ENCODE measurements at regions not wholly inside any gene's neighbourhood (a gene's known extent, or its start where the extent isn't known, plus 50 kb on each side); places are given as distances from the start of the nearest gene placed in this dataset.

- H3K9me3 Mint-ChIP-seq: peaks cover 0 to 3% (median 0%) of the 10 kb centered on the region in 6 donors
- no peaks in the 10 kb centered on the region for H3K4me1 Mint-ChIP-seq
- DNase-seq: no peak
- H3K36me3 Mint-ChIP-seq: no peaks in the 10 kb centered on the region
- H3K4me3 Mint-ChIP-seq: no peak overlapping the region
- H3K27ac Mint-ChIP-seq: no peak overlapping the region
- H3K27me3 Mint-ChIP-seq (ENCODE audit: low read depth in 3 of 3): peaks cover 0 to 4% (median 0%) of the 10 kb centered on the region in 3 donors
Measured at GRCh38 chr6:156174031-156174890, 602.9 kb upstream of the ARID1B start.

GRCh38 chr6:156169371-156169770, 607.8 kb upstream of the ARID1B start:
- no peak overlapping the region for H3K4me3 Mint-ChIP-seq
- no peaks in the 10 kb centered on the region for H3K36me3 Mint-ChIP-seq
- H3K27me3 Mint-ChIP-seq (ENCODE audit: low read depth in 3 of 3): peaks cover 0 to 2% (median 2%) of the 10 kb centered on the region in 3 donors
- no peak for DNase-seq
- H3K4me1 Mint-ChIP-seq: no peaks in the 10 kb centered on the region
- H3K9me3 Mint-ChIP-seq: peaks cover 0 to 3% (median 0%) of the 10 kb centered on the region in 6 donors
- no peak overlapping the region for H3K27ac Mint-ChIP-seq

- Mint-ChIP-seq H3K27me3 (ENCODE audit: low read depth in 3 of 3) (peaks cover 0 to 5% (median 2%) of the 10 kb centered on the region in 3 donors), H3K9me3 (no peaks in the 10 kb centered on the region), H3K27ac (no peak overlapping the region), H3K4me3 (peak overlapping the region in 1 of 5 donors; percentile 34), H3K4me1 (no peaks in the 10 kb centered on the region), H3K36me3 (no peaks in the 10 kb centered on the region)
- DNase-seq: no peak
Measured at GRCh38 chr6:156167625-156168071, 609.5 kb upstream of the ARID1B start.

GRCh38 chr6:156167016-156167624, 610.1 kb upstream of the ARID1B start:
- no peak for DNase-seq
- no peaks in the 10 kb centered on the region for H3K4me1 Mint-ChIP-seq
- no peaks in the 10 kb centered on the region for H3K9me3 Mint-ChIP-seq
- H3K27ac Mint-ChIP-seq: no peak overlapping the region
- H3K27me3 Mint-ChIP-seq (ENCODE audit: low read depth in 3 of 3): peaks cover 0 to 5% (median 0%) of the 10 kb centered on the region in 3 donors
- no peaks in the 10 kb centered on the region for H3K36me3 Mint-ChIP-seq
- H3K4me3 Mint-ChIP-seq: peak overlapping the region in 1 of 5 donors; percentile 34

- no peaks in the 10 kb centered on the region for H3K9me3 Mint-ChIP-seq
- no peaks in the 10 kb centered on the region for H3K4me1 Mint-ChIP-seq
- no peak overlapping the region for H3K4me3 Mint-ChIP-seq
- H3K27me3 Mint-ChIP-seq (ENCODE audit: low read depth in 3 of 3): peaks cover 0 to 5% (median 0%) of the 10 kb centered on the region in 3 donors
- DNase-seq: no peak
- no peaks in the 10 kb centered on the region for H3K36me3 Mint-ChIP-seq
- no peak overlapping the region for H3K27ac Mint-ChIP-seq
Measured at GRCh38 chr6:156166093-156166492, 611.1 kb upstream of the ARID1B start.

- Mint-ChIP-seq H3K36me3 (no peaks in the 10 kb centered on the region), H3K27ac (no peak overlapping the region), H3K9me3 (no peaks in the 10 kb centered on the region), H3K4me3 (no peak overlapping the region), H3K27me3 (ENCODE audit: low read depth in 3 of 3) (peaks cover 0 to 5% (median 0%) of the 10 kb centered on the region in 3 donors), H3K4me1 (no peaks in the 10 kb centered on the region)
- no peak for DNase-seq
Measured at GRCh38 chr6:156164701-156165452, 612.3 kb upstream of the ARID1B start.

- H3K9me3 Mint-ChIP-seq: no peaks in the 10 kb centered on the region
- H3K36me3 Mint-ChIP-seq: no peaks in the 10 kb centered on the region
- peaks cover 0 to 5% (median 1%) of the 10 kb centered on the region in 3 donors for H3K27me3 Mint-ChIP-seq (ENCODE audit: low read depth in 3 of 3)
- no peak overlapping the region for H3K27ac Mint-ChIP-seq
- no peak overlapping the region for H3K4me3 Mint-ChIP-seq
- no peaks in the 10 kb centered on the region for H3K4me1 Mint-ChIP-seq
- no peak for DNase-seq
Measured at GRCh38 chr6:156163311-156163710, 613.9 kb upstream of the ARID1B start.

GRCh38 chr6:156161471-156161870, 615.7 kb upstream of the ARID1B start:
- no peak for DNase-seq
- no peaks in the 10 kb centered on the region for H3K9me3 Mint-ChIP-seq
- H3K4me1 Mint-ChIP-seq: no peaks in the 10 kb centered on the region
- H3K36me3 Mint-ChIP-seq: no peaks in the 10 kb centered on the region
- H3K27ac Mint-ChIP-seq: no peak overlapping the region
- peaks cover 0 to 4% (median 1%) of the 10 kb centered on the region in 3 donors for H3K27me3 Mint-ChIP-seq (ENCODE audit: low read depth in 3 of 3)
- no peak overlapping the region for H3K4me3 Mint-ChIP-seq

- Mint-ChIP-seq H3K4me1 (no peaks in the 10 kb centered on the region), H3K4me3 (no peak overlapping the region), H3K27me3 (ENCODE audit: low read depth in 3 of 3) (peaks cover 0 to 4% (median 1%) of the 10 kb centered on the region in 3 donors), H3K27ac (no peak overlapping the region), H3K36me3 (no peaks in the 10 kb centered on the region), H3K9me3 (no peaks in the 10 kb centered on the region)
- no peak for DNase-seq
Measured at GRCh38 chr6:156160795-156161165, 616.4 kb upstream of the ARID1B start.

GRCh38 chr6:156160007-156160794, 617.0 kb upstream of the ARID1B start:
- Mint-ChIP-seq H3K27me3 (ENCODE audit: low read depth in 3 of 3) (peaks cover 0 to 4% (median 1%) of the 10 kb centered on the region in 3 donors), H3K27ac (no peak overlapping the region), H3K4me3 (no peak overlapping the region), H3K9me3 (no peaks in the 10 kb centered on the region), H3K4me1 (no peaks in the 10 kb centered on the region), H3K36me3 (no peaks in the 10 kb centered on the region)
- DNase-seq: no peak

- Mint-ChIP-seq H3K27ac (no peak overlapping the region), H3K9me3 (no peaks in the 10 kb centered on the region), H3K36me3 (peaks cover 0 to 3% (median 0%) of the 10 kb centered on the region in 3 donors), H3K4me3 (no peak overlapping the region), H3K27me3 (ENCODE audit: low read depth in 3 of 3) (peaks cover 0 to 3% (median 1%) of the 10 kb centered on the region in 3 donors), H3K4me1 (no peaks in the 10 kb centered on the region)
- DNase-seq: no peak
Measured at GRCh38 chr6:156154896-156155295, 622.3 kb upstream of the ARID1B start.

- DNase-seq: no peak
- Mint-ChIP-seq H3K4me3 (no peak overlapping the region), H3K27me3 (ENCODE audit: low read depth in 3 of 3) (peaks cover 2 to 4% (median 2%) of the 10 kb centered on the region in 3 donors), H3K27ac (no peak overlapping the region), H3K9me3 (peaks cover 0 to 11% (median 3%) of the 10 kb centered on the region in 6 donors), H3K36me3 (peaks cover 0 to 3% (median 0%) of the 10 kb centered on the region in 3 donors), H3K4me1 (no peaks in the 10 kb centered on the region)
Measured at GRCh38 chr6:156150391-156150790, 626.8 kb upstream of the ARID1B start.

- Mint-ChIP-seq H3K36me3 (no peaks in the 10 kb centered on the region), H3K27me3 (ENCODE audit: low read depth in 3 of 3) (peaks cover 0 to 4% (median 2%) of the 10 kb centered on the region in 3 donors), H3K4me3 (no peak overlapping the region), H3K4me1 (no peaks in the 10 kb centered on the region), H3K9me3 (peaks cover 5 to 29% (median 13%) of the 10 kb centered on the region in 6 donors), H3K27ac (no peak overlapping the region)
- DNase-seq: no peak
Measured at GRCh38 chr6:156146891-156147290, 630.3 kb upstream of the ARID1B start.
